ENCODE measurements at regions not wholly inside any gene's neighbourhood (a gene's known extent, or its start where the extent isn't known, plus 50 kb on each side); places are given as distances from the start of the nearest gene placed in this dataset.

DNA sequence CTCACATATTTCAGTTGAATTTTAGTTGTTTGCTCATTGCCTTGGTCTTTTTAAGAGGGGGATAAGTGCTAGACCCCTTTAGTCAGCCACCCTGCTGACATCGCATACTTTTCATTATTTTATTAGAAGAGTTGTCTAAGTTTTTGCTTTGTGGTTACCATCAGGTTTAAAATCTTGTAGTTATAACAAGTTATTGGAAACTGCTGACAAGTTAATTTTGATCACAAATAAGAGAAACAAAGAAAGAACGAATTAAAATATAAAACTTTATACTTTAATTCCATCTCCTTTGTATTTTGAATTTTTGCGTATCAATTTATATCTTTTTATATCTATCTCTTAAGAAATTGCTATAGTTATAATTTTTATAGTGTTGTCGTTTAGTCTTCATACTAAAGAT lies 679.7 kb downstream of the TECRL start (continued):
- TF ChIP-seq, protein P1, sequence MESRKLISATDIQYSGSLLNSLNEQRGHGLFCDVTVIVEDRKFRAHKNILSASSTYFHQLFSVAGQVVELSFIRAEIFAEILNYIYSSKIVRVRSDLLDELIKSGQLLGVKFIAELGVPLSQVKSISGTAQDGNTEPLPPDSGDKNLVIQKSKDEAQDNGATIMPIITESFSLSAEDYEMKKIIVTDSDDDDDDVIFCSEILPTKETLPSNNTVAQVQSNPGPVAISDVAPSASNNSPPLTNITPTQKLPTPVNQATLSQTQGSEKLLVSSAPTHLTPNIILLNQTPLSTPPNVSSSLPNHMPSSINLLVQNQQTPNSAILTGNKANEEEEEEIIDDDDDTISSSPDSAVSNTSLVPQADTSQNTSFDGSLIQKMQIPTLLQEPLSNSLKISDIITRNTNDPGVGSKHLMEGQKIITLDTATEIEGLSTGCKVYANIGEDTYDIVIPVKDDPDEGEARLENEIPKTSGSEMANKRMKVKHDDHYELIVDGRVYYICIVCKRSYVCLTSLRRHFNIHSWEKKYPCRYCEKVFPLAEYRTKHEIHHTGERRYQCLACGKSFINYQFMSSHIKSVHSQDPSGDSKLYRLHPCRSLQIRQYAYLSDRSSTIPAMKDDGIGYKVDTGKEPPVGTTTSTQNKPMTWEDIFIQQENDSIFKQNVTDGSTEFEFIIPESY (IDR thresholded peaks at IDR 0.05; ENCODE audit: borderline replicate concordance, low read depth) = no peak
- TF ChIP-seq, protein P2, sequence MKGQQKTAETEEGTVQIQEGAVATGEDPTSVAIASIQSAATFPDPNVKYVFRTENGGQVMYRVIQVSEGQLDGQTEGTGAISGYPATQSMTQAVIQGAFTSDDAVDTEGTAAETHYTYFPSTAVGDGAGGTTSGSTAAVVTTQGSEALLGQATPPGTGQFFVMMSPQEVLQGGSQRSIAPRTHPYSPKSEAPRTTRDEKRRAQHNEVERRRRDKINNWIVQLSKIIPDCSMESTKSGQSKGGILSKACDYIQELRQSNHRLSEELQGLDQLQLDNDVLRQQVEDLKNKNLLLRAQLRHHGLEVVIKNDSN (IDR thresholded peaks at IDR 0.05; ENCODE audit: borderline replicate concordance, low read depth) = no peak
- no peak for TF ChIP-seq GABPA (IDR thresholded peaks at IDR 0.05; ENCODE audit: low read depth)
- TF ChIP-seq RFX5 (IDR thresholded peaks at IDR 0.05; ENCODE audit: low read length) = no peak
- TF ChIP-seq, protein P3, sequence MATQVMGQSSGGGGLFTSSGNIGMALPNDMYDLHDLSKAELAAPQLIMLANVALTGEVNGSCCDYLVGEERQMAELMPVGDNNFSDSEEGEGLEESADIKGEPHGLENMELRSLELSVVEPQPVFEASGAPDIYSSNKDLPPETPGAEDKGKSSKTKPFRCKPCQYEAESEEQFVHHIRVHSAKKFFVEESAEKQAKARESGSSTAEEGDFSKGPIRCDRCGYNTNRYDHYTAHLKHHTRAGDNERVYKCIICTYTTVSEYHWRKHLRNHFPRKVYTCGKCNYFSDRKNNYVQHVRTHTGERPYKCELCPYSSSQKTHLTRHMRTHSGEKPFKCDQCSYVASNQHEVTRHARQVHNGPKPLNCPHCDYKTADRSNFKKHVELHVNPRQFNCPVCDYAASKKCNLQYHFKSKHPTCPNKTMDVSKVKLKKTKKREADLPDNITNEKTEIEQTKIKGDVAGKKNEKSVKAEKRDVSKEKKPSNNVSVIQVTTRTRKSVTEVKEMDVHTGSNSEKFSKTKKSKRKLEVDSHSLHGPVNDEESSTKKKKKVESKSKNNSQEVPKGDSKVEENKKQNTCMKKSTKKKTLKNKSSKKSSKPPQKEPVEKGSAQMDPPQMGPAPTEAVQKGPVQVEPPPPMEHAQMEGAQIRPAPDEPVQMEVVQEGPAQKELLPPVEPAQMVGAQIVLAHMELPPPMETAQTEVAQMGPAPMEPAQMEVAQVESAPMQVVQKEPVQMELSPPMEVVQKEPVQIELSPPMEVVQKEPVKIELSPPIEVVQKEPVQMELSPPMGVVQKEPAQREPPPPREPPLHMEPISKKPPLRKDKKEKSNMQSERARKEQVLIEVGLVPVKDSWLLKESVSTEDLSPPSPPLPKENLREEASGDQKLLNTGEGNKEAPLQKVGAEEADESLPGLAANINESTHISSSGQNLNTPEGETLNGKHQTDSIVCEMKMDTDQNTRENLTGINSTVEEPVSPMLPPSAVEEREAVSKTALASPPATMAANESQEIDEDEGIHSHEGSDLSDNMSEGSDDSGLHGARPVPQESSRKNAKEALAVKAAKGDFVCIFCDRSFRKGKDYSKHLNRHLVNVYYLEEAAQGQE (IDR thresholded peaks at IDR 0.05; ENCODE audit: low read depth, low read length) = no peak
- no peak for TF ChIP-seq MXI1 (IDR thresholded peaks at IDR 0.05; ENCODE audit: low read depth, low read length)
- TF ChIP-seq JUND (IDR thresholded peaks at IDR 0.05) = no peak

DNA sequence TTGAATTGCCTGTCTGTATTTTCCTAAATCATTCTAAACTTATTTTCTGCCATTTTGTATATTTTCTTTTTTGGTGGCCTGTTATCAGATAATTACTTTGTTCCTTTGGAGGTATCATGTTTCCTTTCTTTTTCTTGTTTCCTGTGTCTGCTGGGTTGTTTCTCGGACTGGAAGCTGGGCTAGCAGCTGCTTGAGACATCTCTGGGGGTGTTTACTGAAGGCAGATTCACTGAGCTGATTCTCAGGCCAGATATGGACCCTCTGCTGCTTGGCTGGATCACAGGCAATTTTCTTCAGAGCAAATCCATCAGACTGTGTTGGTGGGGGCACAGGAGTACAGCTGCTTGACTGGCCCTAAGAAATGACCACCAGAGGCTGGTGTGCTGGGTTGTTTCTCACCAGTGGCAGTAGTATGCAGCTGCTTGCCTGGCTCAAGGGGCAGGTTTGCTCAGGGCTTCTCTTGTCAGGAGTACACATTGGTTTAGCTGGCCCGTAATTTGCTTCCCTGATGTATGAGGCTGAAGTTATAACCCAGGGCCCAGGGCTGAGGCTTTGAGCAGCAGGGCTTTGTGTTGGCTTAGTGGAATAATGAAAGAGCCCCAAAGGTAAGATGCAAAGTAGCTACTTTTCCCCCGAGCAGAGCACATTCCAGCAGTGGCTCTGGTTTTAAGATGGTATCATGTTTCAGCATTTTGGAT lies 680.6 kb downstream of the TECRL start:
- no peaks in the 10 kb centered on the region for H3K9me3 ChIP-seq
- no peak overlapping the region for H2AFZ ChIP-seq (ENCODE audit: low read depth)
- H3K9me2 ChIP-seq = no peaks in the 10 kb centered on the region; the same call in 1 of the 2 replicates
- no peak overlapping the region for H3K9ac ChIP-seq
- ChIA-PET CTCF (no interaction called here), POLR2A (no interaction called here)
- no peaks in the 10 kb centered on the region for H3F3A ChIP-seq (replicated peaks; ENCODE audit: insufficient read depth)
- H3K4me2 ChIP-seq = no peak overlapping the region
- peaks cover 0 to 5% of the 10 kb centered on the region in 2 experiments; a peak in 1 of 4 replicates for H3K4me1 ChIP-seq (ENCODE audit: control insufficient read depth in 1 of 2, insufficient read depth in 2 of 2, low read depth in 1 of 2, low read length in 1 of 2)
- H3K27me3 ChIP-seq (ENCODE audit: insufficient read depth) = no peaks in the 10 kb centered on the region
- H3K79me2 ChIP-seq (ENCODE audit: insufficient read depth) = no peaks in the 10 kb centered on the region
- no peaks in the 10 kb centered on the region for H3K36me3 ChIP-seq (replicated peaks in 1 of 2; ENCODE audit: control insufficient read depth in 1 of 2, insufficient read depth in 2 of 2, low read length in 1 of 2)
- WGBS (ENCODE audit: low lambda C conversion rate) = 0% methylated on average over 1 of the region's 3 CpGs
- DNase-seq = no peak
- no peak overlapping the region for H3K4me3 ChIP-seq (ENCODE audit: low read depth in 2 of 2, low read length in 1 of 2)
- H3K27ac ChIP-seq (ENCODE audit: low read depth in 2 of 2, low read length in 1 of 2) = no peak overlapping the region
- H4K20me1 ChIP-seq (ENCODE audit: insufficient read depth) = no peaks in the 10 kb centered on the region
- TF ChIP-seq POLR2AphosphoS5 (IDR thresholded peaks at IDR 0.05; ENCODE audit: low read depth, low read length) = no peak
- no peak for TF ChIP-seq SIN3A (IDR thresholded peaks at IDR 0.05; ENCODE audit: borderline replicate concordance, low read depth, low read length)
- TF ChIP-seq TCF12 (IDR thresholded peaks at IDR 0.05) = no peak
- no peak for TF ChIP-seq MEF2A (IDR thresholded peaks at IDR 0.05; ENCODE audit: borderline replicate concordance, low read depth)
- TF ChIP-seq ELF1 (IDR thresholded peaks at IDR 0.05) = no peak
- TF ChIP-seq, protein P4, sequence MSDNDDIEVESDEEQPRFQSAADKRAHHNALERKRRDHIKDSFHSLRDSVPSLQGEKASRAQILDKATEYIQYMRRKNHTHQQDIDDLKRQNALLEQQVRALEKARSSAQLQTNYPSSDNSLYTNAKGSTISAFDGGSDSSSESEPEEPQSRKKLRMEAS (IDR thresholded peaks at IDR 0.05; ENCODE audit: low read depth) = no peak
- no peak for TF ChIP-seq CHD2 (IDR thresholded peaks at IDR 0.05; ENCODE audit: low read length, partially characterized antibody)
- TF ChIP-seq NRF1 (IDR thresholded peaks at IDR 0.05; ENCODE audit: low read depth, low read length) = no peak
- TF ChIP-seq FOXM1 (IDR thresholded peaks at IDR 0.05; ENCODE audit: low read depth) = no peak
- no peak for TF ChIP-seq RFX5 (IDR thresholded peaks at IDR 0.05; ENCODE audit: low read length)
- TF ChIP-seq RAD21 (IDR thresholded peaks at IDR 0.05; ENCODE audit: low read length) = no peak
- no peak for TF ChIP-seq YY1 (IDR thresholded peaks at IDR 0.05; ENCODE audit: low read depth)
